ENCODE measurements at regions not wholly inside any gene's neighbourhood (a gene's known extent, or its start where the extent isn't known, plus 50 kb on each side); places are given as distances from the start of the nearest gene placed in this dataset.

DNA sequence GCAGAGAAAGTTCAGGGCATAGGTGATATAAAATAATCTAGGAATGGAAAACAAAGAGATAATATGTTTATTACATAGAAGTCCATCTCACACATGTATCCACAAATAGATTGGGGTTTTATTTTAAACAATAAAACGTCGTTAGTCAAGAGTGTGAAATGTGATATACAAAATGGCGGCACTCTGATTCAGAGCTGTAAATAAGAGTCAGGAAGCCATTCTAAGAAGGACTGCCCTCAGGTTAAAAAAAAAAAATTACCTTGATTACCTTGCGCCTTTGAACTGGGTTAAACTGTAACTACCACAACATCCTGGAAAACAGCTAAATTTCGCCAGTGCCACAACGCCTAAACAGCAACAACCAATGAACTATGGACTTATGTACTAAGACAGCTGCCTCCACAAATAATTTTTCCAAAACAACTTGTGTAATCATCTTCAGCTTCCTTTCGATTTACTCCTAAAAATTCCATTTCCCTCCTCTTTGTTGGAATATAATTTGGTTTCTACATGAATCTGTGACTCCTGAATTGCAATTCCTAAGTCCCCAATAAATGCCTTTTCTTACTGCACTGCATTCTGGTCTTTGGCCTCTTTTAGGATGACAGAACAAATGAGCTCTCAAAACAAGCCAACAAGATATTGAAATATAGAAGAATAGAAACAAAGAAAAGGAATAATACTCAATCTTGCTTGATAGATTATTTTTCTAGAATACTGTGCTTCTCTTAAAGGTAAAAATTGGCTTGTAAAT lies 1019.5 kb upstream of the MAP3K7 start:
- ATAC-seq: no peak

DNA sequence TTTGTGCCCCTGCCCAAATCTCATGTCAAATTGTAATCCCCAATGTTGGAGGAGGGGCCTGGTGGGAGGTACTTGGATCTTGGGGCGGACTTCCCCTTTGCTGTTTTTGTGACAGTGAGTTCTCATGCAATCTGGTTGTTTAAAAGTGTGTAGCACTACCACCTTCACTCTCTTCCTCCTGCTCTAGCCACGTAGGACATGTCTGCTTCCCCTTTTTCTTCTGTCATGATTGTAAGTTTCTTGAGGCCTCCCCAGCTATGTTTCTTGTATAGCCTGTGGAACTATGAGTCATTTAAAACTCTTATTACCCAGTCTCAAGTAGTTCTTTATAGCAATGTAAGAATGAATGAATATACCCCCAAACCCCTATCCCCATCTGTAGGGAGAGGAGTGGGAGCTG lies 1013.7 kb upstream of the MAP3K7 start:
- no peak for ATAC-seq

DNA sequence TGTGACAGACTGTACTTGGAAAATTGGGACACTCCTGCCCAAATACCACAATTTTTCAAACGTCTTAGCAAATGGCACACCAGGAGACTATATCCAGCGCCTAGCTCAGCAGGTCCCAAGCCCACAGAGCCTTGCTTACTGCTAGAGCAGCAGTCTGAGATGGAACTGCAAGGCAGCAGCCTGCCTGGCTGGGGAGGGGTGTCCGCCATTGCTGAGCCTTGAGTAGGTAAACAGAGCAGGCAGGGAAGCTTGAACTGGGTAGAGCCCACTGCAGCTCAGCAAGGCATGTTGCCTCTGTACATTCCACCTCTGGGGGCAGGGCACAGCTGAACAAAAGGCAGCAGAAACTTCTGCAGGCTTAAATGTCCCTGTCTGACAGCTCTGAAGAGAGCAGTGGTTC lies 1003.3 kb upstream of the MAP3K7 start:
- no peak for ATAC-seq

GRCh38 chr6:91580635-91581034 lies 993.8 kb upstream of the MAP3K7 start:
- ATAC-seq: no peak

GRCh38 chr6:91575032-91575431 lies 988.2 kb upstream of the MAP3K7 start:
- ATAC-seq: no peak

DNA sequence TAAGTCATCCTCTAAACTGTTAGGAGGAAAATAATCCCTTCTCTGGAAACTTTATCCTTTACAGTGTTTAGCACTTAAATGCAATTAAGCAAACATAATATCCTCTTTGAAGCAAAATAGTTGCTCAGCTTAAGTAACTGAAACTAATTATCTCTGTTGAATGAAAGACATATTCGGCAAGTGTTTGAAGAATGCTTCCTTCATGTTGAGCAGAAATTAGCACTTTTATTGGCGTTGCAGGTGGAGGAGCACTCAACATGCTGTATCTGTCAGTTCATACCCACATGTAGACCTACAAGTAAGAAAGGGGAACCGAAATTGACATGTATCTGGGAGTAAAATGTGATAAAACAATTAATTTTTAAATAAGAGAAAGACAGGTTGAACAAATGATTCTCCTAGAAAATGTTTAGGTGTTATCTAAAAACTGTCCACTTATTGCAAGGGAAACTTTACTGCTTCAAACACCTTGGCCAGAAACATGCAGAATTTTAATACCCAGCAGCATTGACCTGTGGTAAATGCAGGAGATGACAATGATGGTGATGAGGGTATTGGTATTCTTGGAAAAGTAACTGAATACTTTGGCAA lies 987.0 kb upstream of the MAP3K7 start:
- no peak for ATAC-seq

DNA sequence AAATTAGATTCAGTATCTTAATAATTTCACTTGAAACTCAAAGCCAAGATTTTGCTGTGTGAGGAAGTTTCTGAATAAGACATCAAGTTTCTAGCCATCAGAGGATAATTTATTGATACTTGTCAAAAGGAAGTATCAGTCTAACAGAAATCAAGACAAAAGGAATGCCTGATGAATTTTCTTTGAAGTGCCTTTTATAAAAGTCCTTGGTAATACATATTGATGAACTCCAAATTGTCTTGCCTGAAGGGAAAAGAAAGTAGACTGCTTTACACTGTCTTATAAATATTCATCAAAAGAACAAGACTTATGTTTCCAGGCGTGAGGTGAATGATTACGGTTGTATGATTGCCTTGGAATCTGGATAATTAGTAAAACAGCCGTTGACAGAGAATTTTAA lies 986.0 kb upstream of the MAP3K7 start:
- no peak for ATAC-seq

- no peak for ATAC-seq
Measured at GRCh38 chr6:91569071-91569470, 982.2 kb upstream of the MAP3K7 start.

- no peak for ATAC-seq
Measured at GRCh38 chr6:91566467-91566866, 979.6 kb upstream of the MAP3K7 start.

- no peak for ATAC-seq
Measured at GRCh38 chr6:91565207-91565606, 978.3 kb upstream of the MAP3K7 start.

- no peak for ATAC-seq
Measured at GRCh38 chr6:91562955-91563354, 976.1 kb upstream of the MAP3K7 start.

DNA sequence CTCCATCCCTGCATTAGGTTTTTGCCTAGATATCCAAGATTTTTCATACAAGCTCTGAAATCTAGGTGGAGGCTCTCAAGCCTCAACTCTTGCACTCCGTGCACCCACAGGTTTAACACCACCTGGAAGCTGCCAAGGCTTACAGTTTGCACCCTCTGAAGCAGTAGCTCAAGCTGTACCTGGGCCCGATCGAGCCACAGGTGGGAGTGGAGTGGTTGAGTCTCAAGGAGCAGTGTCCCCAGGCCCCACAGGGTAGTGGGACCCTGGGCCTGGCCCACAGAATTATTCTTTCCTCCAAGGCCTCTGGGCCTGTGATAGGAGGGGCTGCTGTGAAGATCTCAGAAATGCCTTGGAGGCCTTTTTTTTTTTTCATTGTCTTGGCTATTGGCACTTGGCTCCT lies 973.5 kb upstream of the MAP3K7 start:
- no peak for ATAC-seq

- ATAC-seq: no peak
Measured at GRCh38 chr6:91540902-91541301, 954.0 kb upstream of the MAP3K7 start.

DNA sequence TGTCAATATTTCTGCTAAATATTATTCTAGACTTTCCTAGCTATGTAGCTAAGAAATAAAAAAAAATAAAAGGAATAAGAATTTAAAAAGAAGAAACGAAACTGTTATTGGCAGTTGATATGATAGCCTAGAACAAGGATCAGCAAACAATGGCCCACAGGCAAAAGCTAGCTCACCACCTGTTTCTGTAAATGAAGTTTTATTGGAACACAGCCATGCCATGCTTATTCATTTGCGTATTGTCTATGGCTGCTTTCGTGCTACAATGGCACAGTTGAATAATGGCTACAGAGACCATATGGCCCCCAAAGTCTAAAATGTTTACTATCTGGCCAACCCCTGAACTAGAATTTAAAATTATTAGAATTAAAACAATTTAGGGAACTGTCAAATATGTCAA lies 952.6 kb upstream of the MAP3K7 start:
- no peak for ATAC-seq

DNA sequence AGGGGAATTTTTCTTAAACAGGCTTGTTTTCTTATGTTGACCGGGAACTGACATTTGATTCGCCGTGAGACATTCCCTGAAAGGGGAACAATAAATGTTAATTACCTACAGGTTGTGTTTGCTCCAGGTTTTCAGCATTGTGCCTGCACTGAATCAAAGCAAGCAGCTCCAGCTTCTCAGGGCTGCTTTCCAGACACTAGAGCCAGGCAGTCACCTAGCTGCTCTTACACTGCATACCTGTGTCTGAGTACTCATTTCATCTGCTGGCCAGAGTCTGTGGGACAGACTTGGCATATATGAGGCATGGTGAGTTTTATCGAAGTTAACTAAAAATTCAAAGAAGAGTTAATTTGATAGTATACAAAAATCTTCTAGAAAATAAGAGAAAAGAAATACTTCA lies 951.8 kb upstream of the MAP3K7 start:
- ATAC-seq: no peak

DNA sequence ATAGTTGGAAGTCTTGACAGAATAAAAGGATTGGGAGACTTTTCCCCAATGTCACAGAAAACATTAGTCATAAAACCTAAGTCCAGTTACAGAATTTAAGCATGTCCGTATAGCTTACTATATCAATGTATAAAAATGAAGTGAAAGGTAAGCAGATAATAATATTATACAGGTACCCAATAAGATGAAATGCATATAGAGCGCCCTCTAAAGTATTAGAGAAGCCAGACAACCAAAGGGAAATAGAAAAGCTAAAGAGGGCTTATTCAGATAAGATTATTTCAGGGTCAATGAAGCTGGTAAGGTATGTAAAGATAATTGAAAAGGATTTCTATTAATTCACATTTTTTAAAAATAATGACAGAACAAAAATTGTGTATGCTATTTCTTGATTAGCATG lies 947.7 kb upstream of the MAP3K7 start:
- no peak for ATAC-seq

DNA sequence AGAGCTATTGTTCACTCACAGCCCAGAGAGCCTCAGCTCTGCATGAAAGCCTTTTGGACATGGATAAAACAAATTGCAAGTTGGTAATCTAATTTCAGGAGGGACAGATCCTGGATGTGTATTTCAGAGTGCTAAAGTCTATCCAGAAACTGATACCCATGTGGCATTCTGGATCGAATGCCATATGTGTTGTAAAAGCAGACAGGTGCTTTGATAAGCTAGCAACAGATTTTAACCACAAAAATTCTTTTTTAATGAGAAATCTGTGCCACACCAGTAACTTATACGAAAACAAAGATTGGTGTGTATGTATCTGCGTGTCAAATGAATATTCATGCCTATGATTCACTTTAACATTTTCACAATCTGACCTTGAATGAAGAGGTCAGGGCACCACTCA lies 936.6 kb upstream of the MAP3K7 start:
- ATAC-seq: no peak

- no peak for ATAC-seq
Measured at GRCh38 chr6:91521999-91522398, 935.1 kb upstream of the MAP3K7 start.

DNA sequence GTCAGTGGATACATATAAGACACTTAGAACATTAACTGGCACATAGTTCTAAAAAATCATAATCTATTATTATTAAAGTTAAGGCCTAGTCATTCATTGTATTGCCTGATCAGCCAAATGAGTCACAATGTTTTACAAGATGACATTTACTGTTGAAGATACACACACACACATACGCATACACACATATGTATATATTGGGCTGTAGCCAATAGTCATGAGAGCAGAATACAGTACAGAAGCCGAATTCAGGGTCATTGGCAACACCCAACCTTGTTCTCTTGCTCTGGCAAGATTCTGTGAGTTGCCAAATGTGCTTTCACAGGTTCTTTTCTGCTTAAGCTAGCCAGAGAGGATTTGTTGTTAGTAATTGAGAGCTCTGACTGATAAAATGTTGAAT lies 922.8 kb upstream of the MAP3K7 start:
- ATAC-seq: no peak

- ATAC-seq: no peak
Measured at GRCh38 chr6:91509039-91509438, 922.2 kb upstream of the MAP3K7 start.

DNA sequence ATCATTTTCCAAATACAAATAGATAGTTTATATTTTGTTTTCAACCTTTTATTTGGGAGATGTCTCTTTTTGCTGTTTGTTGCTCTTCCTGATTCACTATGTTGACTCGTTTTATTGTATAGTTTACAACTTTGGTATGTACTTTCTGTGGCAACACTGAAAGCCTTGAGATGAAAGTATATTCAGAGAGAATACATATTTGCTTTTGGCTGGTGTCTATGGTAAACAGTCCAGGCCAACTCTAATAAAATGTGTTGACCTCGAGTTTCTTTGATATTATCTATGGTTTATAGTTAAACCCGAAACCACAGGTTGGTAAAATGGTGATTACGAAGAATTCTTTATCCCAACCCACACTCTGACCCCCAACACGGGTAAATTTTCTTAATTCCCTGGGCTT lies 919.6 kb upstream of the MAP3K7 start:
- ATAC-seq: no peak

- no peak for ATAC-seq
Measured at GRCh38 chr6:91505199-91505598, 918.3 kb upstream of the MAP3K7 start.

- no peak for ATAC-seq
Measured at GRCh38 chr6:91501930-91502329, 915.1 kb upstream of the MAP3K7 start.

DNA sequence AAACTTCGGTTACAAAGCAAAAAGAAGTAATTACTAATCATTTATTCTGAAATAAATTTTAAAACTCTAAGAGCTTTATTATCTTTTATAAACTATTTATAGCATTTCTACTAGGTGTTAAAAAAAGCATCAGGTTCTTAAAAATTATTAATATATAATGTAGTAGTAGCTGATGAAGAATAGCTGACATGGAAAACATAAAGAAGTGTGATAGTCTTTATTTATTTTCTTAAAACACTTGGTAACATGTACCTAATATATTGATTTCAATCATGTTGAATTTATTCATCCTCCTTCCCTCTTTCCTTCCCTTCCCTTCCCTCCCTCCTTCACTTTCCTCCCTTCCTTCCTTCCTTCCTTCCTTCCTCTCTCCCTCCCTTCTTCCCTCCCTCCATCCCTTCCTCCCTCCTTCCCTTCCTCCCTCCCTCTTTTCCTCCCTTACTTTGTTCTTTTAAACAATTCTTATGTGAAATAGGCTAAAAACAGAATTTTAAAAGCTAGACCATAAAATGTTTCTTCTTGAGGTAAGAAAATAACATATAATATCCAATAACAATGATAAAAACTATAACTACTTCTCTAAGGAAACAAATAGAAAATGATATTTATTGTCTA lies 913.9 kb upstream of the MAP3K7 start:
- ATAC-seq: no peak
